Right cardiac atrium (tissue), 5 donors: ENCODE measurements at regions not wholly inside any gene's neighbourhood (a gene's known extent, or its start where the extent isn't known, plus 50 kb on each side); places are given as distances from the start of the nearest gene placed in this dataset.

Source experiments
- ATAC-seq, 2 donors: fragments of 200-7000 bp; cut with Tn5 transposase; one replicate each; pipeline versions ENCODE4 v1.8.0 to v1.9.1; 2020; ENCODE audit warnings: moderate library complexity in 2 of 2, mild to moderate bottlenecking in 1 of 2
- DNase-seq, 3 donors: peaks; one replicate each; pipeline ENCODE4 v3.0.0-alpha.2; 2020
- H3K27ac ChIP-seq: one replicate; pipeline ENCODE4 v1.5.1; 2013; ENCODE audit warnings: mild to moderate bottlenecking, low read length, control low read depth, moderate library complexity
- H3K27me3 ChIP-seq: one replicate; pipeline ENCODE4 v1.6.1; 2013; ENCODE audit not compliant: control insufficient read depth, insufficient read depth
- H3K4me1 ChIP-seq: one replicate; pipeline ENCODE4 v1.6.1; 2013; ENCODE audit warnings: low read length; ENCODE audit not compliant: control insufficient read depth, insufficient read depth
- H3K4me3 ChIP-seq: one replicate; pipeline ENCODE4 v1.5.1; 2013; ENCODE audit warnings: low read length, control low read depth
- H3K9me3 ChIP-seq: one replicate; pipeline ENCODE4 v1.6.1; 2013; ENCODE audit warnings: low read length; ENCODE audit not compliant: control insufficient read depth
- WGBS: extraction: QIAGEN DNeasy Blood & Tissue Kit; methylation state at CpG from one replicate; pipeline ENCODE4 v1.1.7; 2013; 5-methylcytosine and 5-hydroxymethylcytosine counted together
- intact Hi-C, 4 donors: fragments of 100-400 bp; cut with DNase I; formaldehyde crosslinking; loops; one replicate each; pipeline versions ENCODE4 v1.11.0 to v1.14.0; 2022 to 2023
- donor health status: healthy with polysubstance abuse.
- donor health status: DM: no; HTN: yes; CAD: no.
- donor health status: DM: no; HTN: no; CAD: no.
- donor health status: DM: no; HTN: yes; CAD: no; lungs with severe emphysema.
- donor health status: DM: yes; HTN: yes; CAD: no.

DNA sequence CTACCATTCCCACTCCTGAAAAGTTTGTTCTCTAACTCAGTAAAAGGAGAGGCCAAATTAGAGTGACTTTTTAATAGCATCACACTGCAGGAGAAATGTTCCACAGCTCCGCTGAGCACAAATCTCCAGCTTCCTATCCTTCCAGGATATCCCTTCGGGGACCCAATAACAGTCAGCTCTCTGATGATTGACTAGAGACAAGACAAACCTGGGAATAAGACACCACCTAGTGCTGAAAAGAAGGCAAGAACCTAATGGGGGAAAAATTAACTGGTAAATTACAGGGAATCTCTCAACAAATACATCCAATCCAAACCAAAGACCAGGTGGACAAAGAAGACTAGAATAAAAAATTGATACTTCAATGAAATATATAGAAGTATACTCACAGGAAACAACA, 977.1 kb upstream of the SOX11 start:
- no peaks in the 10 kb centered on the region for H3K27me3 ChIP-seq
- no peak overlapping the region for H3K27ac ChIP-seq
- no peaks in the 10 kb centered on the region for H3K4me1 ChIP-seq
- intact Hi-C loops, result no loop called here
- ATAC-seq, result no peak
- H3K9me3 ChIP-seq, result no peaks in the 10 kb centered on the region
- no peak overlapping the region for H3K4me3 ChIP-seq
- WGBS, result 40% methylated on average over 2 of the region's 2 CpGs
- DNase-seq, result no peak

DNA sequence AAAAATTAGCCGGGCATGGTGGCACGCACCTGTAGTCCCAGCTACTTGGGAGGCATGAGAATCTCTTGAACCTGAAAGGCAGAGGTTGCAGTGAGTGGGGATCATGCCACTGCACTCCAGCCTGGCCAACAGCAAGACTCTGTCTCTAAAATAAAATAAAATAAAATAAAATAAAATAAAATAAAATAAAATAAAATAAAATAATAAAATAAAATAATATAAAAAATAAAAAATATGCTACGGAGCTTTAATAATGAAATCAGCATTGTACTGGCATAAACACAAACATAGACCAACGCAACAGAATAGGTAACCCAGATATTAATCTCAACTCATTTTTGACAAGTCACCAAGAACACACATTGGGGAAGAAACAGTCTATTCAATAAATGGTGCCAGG, 973.4 kb upstream of the SOX11 start:
- ATAC-seq (no peak), DNase-seq (no peak)
- H3K4me3 ChIP-seq, result no peak overlapping the region
- H3K4me1 ChIP-seq, result no peaks in the 10 kb centered on the region
- intact Hi-C loops, result no loop called here
- H3K27ac ChIP-seq, result no peak overlapping the region
- H3K9me3 ChIP-seq, result no peaks in the 10 kb centered on the region
- WGBS, result 93% methylated on average over 4 of the region's 4 CpGs
- no peaks in the 10 kb centered on the region for H3K27me3 ChIP-seq

DNA sequence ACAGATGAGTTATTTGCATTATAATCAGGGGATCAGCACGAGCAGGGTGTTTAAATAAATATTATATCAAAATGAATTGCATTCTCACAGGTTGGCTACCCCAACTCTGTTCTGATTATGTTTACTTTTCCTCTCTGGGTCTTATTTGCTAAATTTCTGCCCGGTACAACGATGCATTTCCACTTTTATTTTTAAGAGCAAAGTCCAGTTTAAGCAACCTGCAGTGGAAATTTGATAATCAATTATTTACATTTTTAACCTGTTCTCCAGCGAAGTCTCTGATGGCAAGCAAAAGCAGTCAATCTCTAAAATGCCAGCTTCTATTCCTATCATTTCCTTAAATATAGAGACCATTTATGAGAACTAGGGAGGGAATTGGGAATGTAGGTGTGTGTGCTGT, 966.6 kb upstream of the SOX11 start:
- no peaks in the 10 kb centered on the region for H3K27me3 ChIP-seq
- no peaks in the 10 kb centered on the region for H3K4me1 ChIP-seq
- DNase-seq (no peak), ATAC-seq (no peak)
- no peaks in the 10 kb centered on the region for H3K9me3 ChIP-seq
- 79% methylated on average over 4 of the region's 4 CpGs for WGBS
- H3K27ac ChIP-seq, result no peak overlapping the region
- intact Hi-C loops, result no loop called here
- no peak overlapping the region for H3K4me3 ChIP-seq

DNA sequence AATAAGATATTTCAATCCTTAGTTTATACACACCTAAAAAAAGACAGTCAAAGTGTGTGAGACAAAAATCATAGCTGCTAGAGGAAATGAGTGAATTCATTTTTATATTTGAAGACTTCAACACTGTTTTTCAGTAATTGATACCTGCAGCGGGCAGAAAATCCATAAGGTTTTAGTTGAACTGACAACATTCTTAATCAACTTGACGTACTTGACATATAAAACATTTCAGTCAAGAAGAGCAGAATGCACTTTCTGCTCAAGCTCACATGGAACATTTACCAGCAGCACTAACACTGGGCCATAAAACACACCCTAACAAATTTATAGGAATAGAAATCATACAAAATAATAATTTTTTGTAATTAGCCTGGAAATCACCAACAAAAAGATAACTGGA, 959.6 kb upstream of the SOX11 start:
- Histone ChIP-seq H3K27ac (no peak overlapping the region), H3K9me3 (no peaks in the 10 kb centered on the region), H3K27me3 (no peaks in the 10 kb centered on the region), H3K4me1 (no peaks in the 10 kb centered on the region), H3K4me3 (no peak overlapping the region)
- no peak for ATAC-seq
- intact Hi-C loops, result no loop called here
- no peak for DNase-seq
- WGBS, result 91% methylated on average over 2 of the region's 2 CpGs

DNA sequence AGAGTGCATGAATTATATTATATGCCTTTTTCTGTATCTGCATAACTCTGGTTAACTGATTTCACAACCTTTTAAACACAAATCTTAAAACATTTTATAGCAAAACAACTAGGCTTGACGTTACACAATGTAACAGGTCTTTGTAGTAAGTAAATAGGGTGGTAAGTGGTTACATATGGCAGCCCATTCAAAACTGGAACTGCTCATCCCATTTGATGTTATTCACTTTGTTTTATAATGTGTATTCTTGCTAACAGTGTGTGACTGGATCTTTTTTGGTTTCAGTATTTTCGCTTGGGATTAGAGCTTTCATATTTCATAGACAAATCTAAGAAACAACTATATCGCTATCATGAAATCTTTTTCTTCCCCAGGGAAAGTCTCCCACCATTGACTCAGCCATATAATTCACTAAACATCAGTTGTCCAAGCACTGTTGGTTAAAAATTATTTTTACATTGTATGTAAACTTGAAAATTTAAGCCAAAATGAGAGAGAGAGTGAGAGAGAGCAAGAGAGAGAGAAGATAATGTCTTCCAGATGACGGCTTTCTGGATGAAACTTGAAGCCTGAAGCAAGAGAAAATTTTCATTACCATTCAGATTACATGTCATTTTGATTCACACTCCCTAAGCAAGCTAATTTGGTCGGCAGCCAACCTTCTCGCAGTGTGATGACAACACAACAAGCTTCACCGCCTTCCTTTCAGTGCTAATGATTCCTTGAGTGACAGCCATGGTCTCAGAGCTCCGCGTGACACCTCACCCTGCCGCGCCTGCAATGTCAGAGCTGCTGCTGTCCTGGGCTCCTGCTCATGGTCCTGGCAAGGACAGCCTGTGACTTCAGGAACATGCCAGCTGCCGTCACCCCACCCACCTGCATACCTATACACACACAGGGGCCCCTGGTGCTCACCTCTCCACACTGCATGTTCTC, 946.9 kb upstream of the SOX11 start:
- no peaks in the 10 kb centered on the region for H3K27me3 ChIP-seq
- DNase-seq (no peak), ATAC-seq (no peak)
- H3K4me1 ChIP-seq, result no peaks in the 10 kb centered on the region
- no peaks in the 10 kb centered on the region for H3K9me3 ChIP-seq
- intact Hi-C loops, result no loop called here
- H3K27ac ChIP-seq, result no peak overlapping the region
- no peak overlapping the region for H3K4me3 ChIP-seq
- WGBS, result 37% methylated on average over 12 of the region's 12 CpGs

DNA sequence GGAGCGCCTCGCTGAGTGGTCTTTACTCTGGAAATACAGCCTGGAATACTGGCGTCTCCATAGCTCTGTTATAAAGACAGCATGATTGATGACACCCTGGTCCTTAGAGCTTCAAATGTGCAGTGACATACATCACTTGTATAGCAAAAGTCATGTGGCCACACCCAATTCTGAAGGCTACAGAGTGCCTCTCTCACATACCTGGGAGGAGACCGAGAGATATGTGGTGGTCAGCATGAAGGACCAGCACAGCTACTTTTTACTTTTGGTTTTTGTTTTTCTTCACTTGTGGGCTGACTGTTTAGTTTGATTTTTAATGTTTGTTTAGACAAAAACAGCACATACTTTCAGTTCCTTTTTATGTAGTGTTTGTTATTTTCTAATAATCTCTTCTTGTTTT, 938.5 kb upstream of the SOX11 start:
- H3K27me3 ChIP-seq, result no peaks in the 10 kb centered on the region
- DNase-seq (no peak), ATAC-seq (no peak)
- no peak overlapping the region for H3K27ac ChIP-seq
- no peak overlapping the region for H3K4me3 ChIP-seq
- WGBS, result 89% methylated on average over 4 of the region's 4 CpGs
- intact Hi-C loops, result no loop called here
- no peaks in the 10 kb centered on the region for H3K4me1 ChIP-seq
- H3K9me3 ChIP-seq, result no peaks in the 10 kb centered on the region

DNA sequence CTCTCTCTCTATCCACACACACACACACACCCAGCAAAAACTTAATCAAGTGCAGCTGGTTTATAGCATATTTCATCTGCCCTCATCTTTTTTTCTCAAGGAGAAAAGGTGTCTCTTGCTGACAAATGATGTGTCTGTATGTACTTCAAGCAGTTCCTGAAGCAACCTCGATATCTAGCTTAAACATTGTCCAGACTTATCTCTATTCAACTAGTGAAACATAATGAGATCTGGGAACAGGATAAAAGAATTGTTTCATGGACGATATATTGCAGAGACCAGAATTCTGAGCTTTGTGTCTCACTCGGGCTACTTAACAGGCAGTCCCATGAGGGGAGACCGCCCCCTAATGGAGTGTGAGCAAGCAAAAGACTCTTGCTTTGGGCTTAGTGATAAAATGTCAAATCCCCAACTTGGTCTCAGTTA, 929.2 kb upstream of the SOX11 start:
- Histone ChIP-seq H3K4me3 (no peak overlapping the region), H3K27me3 (no peaks in the 10 kb centered on the region), H3K9me3 (no peaks in the 10 kb centered on the region), H3K4me1 (no peaks in the 10 kb centered on the region), H3K27ac (no peak overlapping the region)
- ATAC-seq (no peak), DNase-seq (no peak)
- 5% methylated on average over 4 of the region's 4 CpGs for WGBS
- intact Hi-C loops, result no loop called here

DNA sequence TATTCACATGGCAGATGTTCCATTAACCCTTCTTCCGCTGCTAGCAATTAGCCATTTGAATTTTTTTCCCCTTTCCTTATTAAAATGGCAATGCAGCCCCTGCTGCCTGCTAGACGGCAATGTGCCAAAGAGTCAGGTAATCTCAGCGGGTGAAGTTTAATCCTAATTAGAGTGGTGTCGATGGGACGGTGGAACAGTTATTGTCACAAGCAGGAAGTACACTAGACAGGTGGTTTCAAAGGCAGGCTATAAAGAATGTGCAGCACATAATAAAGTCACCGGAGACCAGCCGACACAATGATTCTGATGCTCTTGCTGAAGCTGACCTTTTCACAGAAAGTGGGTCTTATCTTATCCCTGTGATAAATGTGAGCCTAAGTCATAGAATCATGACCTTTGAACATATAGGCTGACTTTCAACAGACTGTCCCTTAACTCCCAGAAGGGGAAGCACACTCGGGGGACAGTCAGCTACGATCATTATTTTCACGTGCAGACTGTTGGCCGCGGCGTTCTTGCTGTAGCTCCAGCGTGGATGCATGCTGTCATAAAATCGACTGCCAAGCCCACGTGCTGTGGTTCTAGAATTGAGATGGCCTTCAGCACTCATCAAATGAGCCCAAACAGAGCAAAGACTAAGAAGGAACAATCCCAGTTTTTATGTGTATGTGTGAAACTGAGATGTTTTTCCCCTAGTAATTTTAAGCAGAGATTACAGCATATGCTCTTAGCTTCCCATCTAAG, 926.2 kb upstream of the SOX11 start:
- Histone ChIP-seq H3K4me3 (no peak overlapping the region), H3K27me3 (no peaks in the 10 kb centered on the region), H3K27ac (no peak overlapping the region), H3K4me1 (no peaks in the 10 kb centered on the region), H3K9me3 (no peaks in the 10 kb centered on the region)
- DNase-seq (no peak), ATAC-seq (no peak)
- WGBS, result 65% methylated on average over 16 of the region's 16 CpGs
- intact Hi-C loops, result no loop called here

DNA sequence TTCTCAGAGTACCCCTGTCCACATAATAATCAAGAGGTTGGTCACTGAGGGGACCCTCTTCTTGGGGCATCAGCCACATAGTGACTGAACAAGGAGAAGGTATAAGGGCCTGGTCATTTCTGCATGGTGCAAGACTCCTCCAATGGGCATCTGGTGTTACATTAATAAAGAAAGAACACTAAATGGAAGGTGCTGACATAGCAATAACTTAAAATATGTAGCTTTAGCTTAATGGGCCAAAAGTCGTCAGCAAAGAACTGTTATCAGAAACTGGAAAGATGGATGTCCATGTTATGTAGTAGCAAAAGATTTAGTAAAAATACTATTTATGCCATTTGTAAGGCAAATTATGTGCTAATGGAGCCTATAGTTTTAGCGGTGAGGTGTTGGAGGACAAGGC, 916.5 kb upstream of the SOX11 start:
- H3K9me3 ChIP-seq, result no peaks in the 10 kb centered on the region
- ATAC-seq (no peak), DNase-seq (no peak)
- WGBS, result 83% methylated on average over 2 of the region's 2 CpGs
- intact Hi-C loops, result no loop called here
- no peaks in the 10 kb centered on the region for H3K4me1 ChIP-seq
- no peak overlapping the region for H3K4me3 ChIP-seq
- H3K27me3 ChIP-seq, result no peaks in the 10 kb centered on the region
- no peak overlapping the region for H3K27ac ChIP-seq

DNA sequence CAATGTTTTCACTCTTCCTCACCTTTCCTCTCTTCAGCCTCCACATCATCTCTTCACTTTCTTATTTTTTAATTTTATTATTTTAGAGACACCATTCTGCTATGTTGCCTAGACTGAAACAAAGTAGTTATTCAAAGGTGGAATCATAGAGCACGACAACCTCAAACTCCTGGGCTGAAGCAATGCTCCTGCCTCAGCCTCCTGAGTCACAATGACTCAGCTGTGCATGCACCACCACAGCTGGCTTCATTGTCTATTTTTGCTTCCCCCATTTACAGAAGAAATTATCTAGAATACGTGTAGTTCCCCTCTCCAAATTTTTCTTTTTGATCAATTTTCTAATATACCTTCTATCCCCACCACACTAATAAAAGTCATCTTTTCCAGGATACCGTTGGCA, 911.5 kb upstream of the SOX11 start:
- H3K4me3 ChIP-seq, result no peak overlapping the region
- H3K4me1 ChIP-seq, result no peaks in the 10 kb centered on the region
- intact Hi-C loops, result no loop called here
- no peaks in the 10 kb centered on the region for H3K27me3 ChIP-seq
- H3K9me3 ChIP-seq, result no peaks in the 10 kb centered on the region
- DNase-seq, result no peak
- no peak for ATAC-seq
- WGBS, result 78% methylated on average over 3 of the region's 3 CpGs
- no peak overlapping the region for H3K27ac ChIP-seq

DNA sequence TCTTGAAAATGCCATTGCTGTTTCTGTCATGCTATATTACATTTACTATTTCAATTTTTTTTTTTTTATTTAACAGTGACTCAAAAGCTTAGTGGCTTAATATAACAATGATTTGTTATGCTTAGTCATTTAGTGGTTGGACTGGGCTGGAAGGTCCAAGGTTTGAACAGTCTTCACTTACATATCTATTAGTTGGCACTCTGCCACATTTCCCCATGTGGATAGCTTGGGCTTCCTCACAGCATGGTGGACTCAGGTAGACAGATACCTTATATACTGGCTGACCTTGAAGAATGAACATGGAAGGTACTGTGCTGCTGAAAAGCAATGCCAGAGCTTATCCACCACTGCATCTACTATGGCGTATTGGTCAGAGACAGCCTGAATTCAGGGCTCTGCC, 909.5 kb upstream of the SOX11 start:
- H3K27ac ChIP-seq, result no peak overlapping the region
- no peak overlapping the region for H3K4me3 ChIP-seq
- DNase-seq, result no peak
- no peaks in the 10 kb centered on the region for H3K9me3 ChIP-seq
- no peaks in the 10 kb centered on the region for H3K4me1 ChIP-seq
- no peaks in the 10 kb centered on the region for H3K27me3 ChIP-seq
- ATAC-seq, result no peak
- WGBS, result 94% methylated on average over 1 of the region's 1 CpG
- intact Hi-C loops, result no loop called here
